ENCODE measurements at regions not wholly inside any gene's neighbourhood (a gene's known extent, or its start where the extent isn't known, plus 50 kb on each side); places are given as distances from the start of the nearest gene placed in this dataset.

GRCh38 chr3:132840201-132840700 lies 118.0 kb upstream of the NPHP3 start:
- H3K27ac Mint-ChIP-seq = no peak overlapping the region
- ChIA-PET CTCF (interaction anchor here (1.3 kb wide), 1 partner anchor 32 kb away, joined by 4 read pairs; no protein-coding TSS in a partner anchor), POLR2A (no interaction called here)
- no peak for DNase-seq
- H3K4me3 Mint-ChIP-seq = no peak overlapping the region
- H3K4me1 Mint-ChIP-seq = no peaks in the 10 kb centered on the region
- peaks cover 5% of the 10 kb centered on the region for H3K27me3 Mint-ChIP-seq
- no peaks in the 10 kb centered on the region for H3K9me3 Mint-ChIP-seq
- H3K36me3 Mint-ChIP-seq (ENCODE audit: low read depth) = no peaks in the 10 kb centered on the region

- POLR2A ChIA-PET = no interaction called here
- no peaks in the 10 kb centered on the region for H3K4me1 Mint-ChIP-seq
- H3K9me3 Mint-ChIP-seq = no peaks in the 10 kb centered on the region
- H3K4me3 Mint-ChIP-seq = no peak overlapping the region
- no peak overlapping the region for H3K27ac Mint-ChIP-seq
- peaks cover 5% of the 10 kb centered on the region for H3K27me3 Mint-ChIP-seq
- CTCF ChIA-PET = no interaction called here
- H3K36me3 Mint-ChIP-seq (ENCODE audit: low read depth) = no peaks in the 10 kb centered on the region
- no peak for DNase-seq
Measured at GRCh38 chr3:132838477-132838876, 116.3 kb upstream of the NPHP3 start.

- H3K36me3 Mint-ChIP-seq (ENCODE audit: low read depth) = no peaks in the 10 kb centered on the region
- H3K27ac Mint-ChIP-seq = no peak overlapping the region
- POLR2A ChIA-PET = no interaction called here
- no peak for DNase-seq
- no peaks in the 10 kb centered on the region for H3K9me3 Mint-ChIP-seq
- no peaks in the 10 kb centered on the region for H3K4me1 Mint-ChIP-seq
- H3K27me3 Mint-ChIP-seq = peaks cover 5% of the 10 kb centered on the region
- H3K4me3 Mint-ChIP-seq = no peak overlapping the region
- CTCF ChIA-PET = no interaction called here
Measured at GRCh38 chr3:132837615-132838014, 115.4 kb upstream of the NPHP3 start.

- no peak for DNase-seq
- ChIA-PET CTCF (no interaction called here), POLR2A (interaction anchor here (0.6 kb wide), 1 partner anchor 892 kb away, joined by 3 read pairs; no protein-coding TSS in a partner anchor)
- no peak overlapping the region for H3K27ac Mint-ChIP-seq
- H3K4me1 Mint-ChIP-seq = no peaks in the 10 kb centered on the region
- no peaks in the 10 kb centered on the region for H3K9me3 Mint-ChIP-seq
- H3K4me3 Mint-ChIP-seq = no peak overlapping the region
- H3K36me3 Mint-ChIP-seq (ENCODE audit: low read depth) = no peaks in the 10 kb centered on the region
- H3K27me3 Mint-ChIP-seq = peaks cover 5% of the 10 kb centered on the region
Measured at GRCh38 chr3:132834356-132834755, 112.1 kb upstream of the NPHP3 start.

- H3K27me3 Mint-ChIP-seq = peaks cover 6% of the 10 kb centered on the region
- H3K9me3 Mint-ChIP-seq = no peaks in the 10 kb centered on the region
- CTCF ChIA-PET = no interaction called here
- no peak overlapping the region for H3K4me3 Mint-ChIP-seq
- no peak for DNase-seq
- H3K4me1 Mint-ChIP-seq = no peaks in the 10 kb centered on the region
- POLR2A ChIA-PET = no interaction called here
- H3K27ac Mint-ChIP-seq = no peak overlapping the region
- H3K36me3 Mint-ChIP-seq (ENCODE audit: low read depth) = no peaks in the 10 kb centered on the region
Measured at GRCh38 chr3:132829101-132829500, 106.9 kb upstream of the NPHP3 start.

- no peak for DNase-seq
- ChIA-PET CTCF (no interaction called here), POLR2A (no interaction called here)
- H3K4me3 Mint-ChIP-seq = no peak overlapping the region
- no peaks in the 10 kb centered on the region for H3K36me3 Mint-ChIP-seq (ENCODE audit: low read depth)
- H3K4me1 Mint-ChIP-seq = no peaks in the 10 kb centered on the region
- no peaks in the 10 kb centered on the region for H3K9me3 Mint-ChIP-seq
- H3K27me3 Mint-ChIP-seq = peaks cover 6% of the 10 kb centered on the region
- no peak overlapping the region for H3K27ac Mint-ChIP-seq
Measured at GRCh38 chr3:132822837-132823236, 100.6 kb upstream of the NPHP3 start.

- ChIA-PET CTCF (no interaction called here), POLR2A (no interaction called here)
- Mint-ChIP-seq H3K27ac (no peak overlapping the region), H3K4me3 (no peak overlapping the region), H3K9me3 (no peaks in the 10 kb centered on the region), H3K27me3 (peaks cover 6% of the 10 kb centered on the region), H3K4me1 (no peaks in the 10 kb centered on the region), H3K36me3 (ENCODE audit: low read depth) (no peaks in the 10 kb centered on the region)
- no peak for DNase-seq
Measured at GRCh38 chr3:132822266-132822665, 100.1 kb upstream of the NPHP3 start.

- ChIA-PET CTCF (no interaction called here), POLR2A (no interaction called here)
- Mint-ChIP-seq H3K9me3 (no peaks in the 10 kb centered on the region), H3K4me1 (no peaks in the 10 kb centered on the region), H3K27me3 (peaks cover 6% of the 10 kb centered on the region), H3K36me3 (ENCODE audit: low read depth) (no peaks in the 10 kb centered on the region), H3K27ac (no peak overlapping the region), H3K4me3 (no peak overlapping the region)
- no peak for DNase-seq
Measured at GRCh38 chr3:132821314-132821713, 99.1 kb upstream of the NPHP3 start.

- Mint-ChIP-seq H3K27me3 (peaks cover 2% of the 10 kb centered on the region), H3K4me1 (no peaks in the 10 kb centered on the region), H3K4me3 (no peak overlapping the region), H3K27ac (no peak overlapping the region), H3K9me3 (no peaks in the 10 kb centered on the region), H3K36me3 (ENCODE audit: low read depth) (no peaks in the 10 kb centered on the region)
- CTCF ChIA-PET = no interaction called here
- POLR2A ChIA-PET = no interaction called here
- no peak for DNase-seq
Measured at GRCh38 chr3:132818251-132818650, 96.0 kb upstream of the NPHP3 start.

GRCh38 chr3:132817646-132818177 lies 95.5 kb upstream of the NPHP3 start:
- POLR2A ChIA-PET = no interaction called here
- H3K27me3 Mint-ChIP-seq = peaks cover 5% of the 10 kb centered on the region
- no peak for DNase-seq

GRCh38 chr3:132805071-132805470 lies 82.9 kb upstream of the NPHP3 start:
- DNase-seq = no peak
- Mint-ChIP-seq H3K36me3 (ENCODE audit: low read depth) (no peaks in the 10 kb centered on the region), H3K9me3 (no peaks in the 10 kb centered on the region), H3K4me1 (no peaks in the 10 kb centered on the region), H3K27ac (no peak overlapping the region), H3K27me3 (no peaks in the 10 kb centered on the region), H3K4me3 (no peak overlapping the region)
- POLR2A ChIA-PET = no interaction called here
- CTCF ChIA-PET = no interaction called here

More at GRCh38 chr3:132817646-132818177, 95.5 kb upstream of the NPHP3 start:
- CTCF ChIA-PET = no interaction called here
- Mint-ChIP-seq H3K27ac (no peak overlapping the region), H3K4me3 (no peak overlapping the region), H3K9me3 (no peaks in the 10 kb centered on the region), H3K36me3 (ENCODE audit: low read depth) (no peaks in the 10 kb centered on the region), H3K4me1 (no peaks in the 10 kb centered on the region)

- H3K27ac Mint-ChIP-seq = no peak overlapping the region
- no peaks in the 10 kb centered on the region for H3K36me3 Mint-ChIP-seq (ENCODE audit: low read depth)
- H3K27me3 Mint-ChIP-seq = no peaks in the 10 kb centered on the region
- POLR2A ChIA-PET = no interaction called here
- no peaks in the 10 kb centered on the region for H3K9me3 Mint-ChIP-seq
- H3K4me1 Mint-ChIP-seq = no peaks in the 10 kb centered on the region
- no peak overlapping the region for H3K4me3 Mint-ChIP-seq
- no peak for DNase-seq
- CTCF ChIA-PET = no interaction called here
Measured at GRCh38 chr3:132804498-132804897, 82.3 kb upstream of the NPHP3 start.

- no peaks in the 10 kb centered on the region for H3K27me3 Mint-ChIP-seq
- CTCF ChIA-PET = no interaction called here
Measured at GRCh38 chr3:132803889-132804288, 81.7 kb upstream of the NPHP3 start.

GRCh38 chr3:132800958-132801357 lies 78.7 kb upstream of the NPHP3 start:
- no peaks in the 10 kb centered on the region for H3K36me3 Mint-ChIP-seq (ENCODE audit: low read depth)
- H3K9me3 Mint-ChIP-seq = no peaks in the 10 kb centered on the region
- no peak for DNase-seq
- H3K4me3 Mint-ChIP-seq = no peak overlapping the region
- ChIA-PET POLR2A (no interaction called here), CTCF (no interaction called here)
- no peaks in the 10 kb centered on the region for H3K27me3 Mint-ChIP-seq
- H3K4me1 Mint-ChIP-seq = no peaks in the 10 kb centered on the region
- H3K27ac Mint-ChIP-seq = no peak overlapping the region

More at GRCh38 chr3:132803889-132804288, 81.7 kb upstream of the NPHP3 start:
- Mint-ChIP-seq H3K36me3 (ENCODE audit: low read depth) (no peaks in the 10 kb centered on the region), H3K4me1 (no peaks in the 10 kb centered on the region), H3K4me3 (no peak overlapping the region), H3K9me3 (no peaks in the 10 kb centered on the region), H3K27ac (no peak overlapping the region)
- POLR2A ChIA-PET = no interaction called here
- no peak for DNase-seq

Data from activated CD4-positive, alpha-beta T cell treated with anti-CD3 and anti-CD28 coated beads, Interleukin-2, amount 10 ng/mL, durations not matched to agents 7 days and 5 days (primary cell).